ENCODE measurements at regions not wholly inside any gene's neighbourhood (a gene's known extent, or its start where the extent isn't known, plus 50 kb on each side); places are given as distances from the start of the nearest gene placed in this dataset.
"Not testable (repeated sequence)": the region's sequence is repeated elsewhere in the genome, so short reads cannot be mapped to it uniquely, and the experiment has no call there.

- not testable (repeated sequence) for H3K9me3 Mint-ChIP-seq
Observed at GRCh38 chr14:19340976-19341375, 93.2 kb downstream of the POTEG start.

GRCh38 chr14:19341627-19342026, 92.5 kb downstream of the POTEG start:
- not testable (repeated sequence) for H3K4me1 Mint-ChIP-seq (ENCODE audit: low read depth); H3K9me3 Mint-ChIP-seq; ATAC-seq (replicated peaks in 1 of 2); H3K27me3 Mint-ChIP-seq (ENCODE audit: low read depth); DNase-seq; H3K36me3 Mint-ChIP-seq (ENCODE audit: insufficient read depth in 2 of 2); H3K4me3 Mint-ChIP-seq; H3K27ac Mint-ChIP-seq

More at GRCh38 chr14:19340976-19341375, 93.2 kb downstream of the POTEG start:
- not testable (repeated sequence) for H3K27me3 Mint-ChIP-seq (ENCODE audit: low read depth); H3K27ac Mint-ChIP-seq; H3K36me3 Mint-ChIP-seq (ENCODE audit: insufficient read depth in 2 of 2); H3K4me1 Mint-ChIP-seq (ENCODE audit: low read depth); H3K4me3 Mint-ChIP-seq; DNase-seq; ATAC-seq (replicated peaks in 1 of 2)

- not testable (repeated sequence) for H3K36me3 Mint-ChIP-seq (ENCODE audit: insufficient read depth in 2 of 2); H3K27me3 Mint-ChIP-seq (ENCODE audit: low read depth); DNase-seq; ATAC-seq (replicated peaks in 1 of 2); H3K27ac Mint-ChIP-seq; H3K4me3 Mint-ChIP-seq; H3K4me1 Mint-ChIP-seq (ENCODE audit: low read depth); H3K9me3 Mint-ChIP-seq
Observed at GRCh38 chr14:19344261-19344660, 89.9 kb downstream of the POTEG start.

- H3K4me1 Mint-ChIP-seq (ENCODE audit: low read depth); ATAC-seq (replicated peaks in 1 of 2); H3K36me3 Mint-ChIP-seq (ENCODE audit: insufficient read depth in 2 of 2); H3K27me3 Mint-ChIP-seq (ENCODE audit: low read depth); H3K9me3 Mint-ChIP-seq; DNase-seq; H3K27ac Mint-ChIP-seq; H3K4me3 Mint-ChIP-seq: not testable (repeated sequence)
Observed at GRCh38 chr14:19344689-19345088, 89.5 kb downstream of the POTEG start.

- ATAC-seq (replicated peaks in 1 of 2); H3K9me3 Mint-ChIP-seq; H3K27ac Mint-ChIP-seq; H3K27me3 Mint-ChIP-seq (ENCODE audit: low read depth); H3K4me3 Mint-ChIP-seq; H3K36me3 Mint-ChIP-seq (ENCODE audit: insufficient read depth in 2 of 2); H3K4me1 Mint-ChIP-seq (ENCODE audit: low read depth); DNase-seq: not testable (repeated sequence)
Observed at GRCh38 chr14:19345298-19345911, 88.7 kb downstream of the POTEG start.

GRCh38 chr14:19346074-19346480, 88.1 kb downstream of the POTEG start:
- not testable (repeated sequence) for H3K36me3 Mint-ChIP-seq (ENCODE audit: insufficient read depth in 2 of 2); H3K27me3 Mint-ChIP-seq (ENCODE audit: low read depth); DNase-seq; H3K27ac Mint-ChIP-seq; H3K4me1 Mint-ChIP-seq (ENCODE audit: low read depth); H3K9me3 Mint-ChIP-seq; H3K4me3 Mint-ChIP-seq
- peak in 1 of 2 donors; percentile 37 for ATAC-seq (replicated peaks in 1 of 2)

GRCh38 chr14:19346636-19347035, 87.5 kb downstream of the POTEG start:
- not testable (repeated sequence) for ATAC-seq (replicated peaks in 1 of 2); H3K9me3 Mint-ChIP-seq; H3K27ac Mint-ChIP-seq; H3K4me1 Mint-ChIP-seq (ENCODE audit: low read depth); H3K4me3 Mint-ChIP-seq; DNase-seq; H3K36me3 Mint-ChIP-seq (ENCODE audit: insufficient read depth in 2 of 2); H3K27me3 Mint-ChIP-seq (ENCODE audit: low read depth)

- DNase-seq; H3K9me3 Mint-ChIP-seq; H3K4me1 Mint-ChIP-seq (ENCODE audit: low read depth); H3K27me3 Mint-ChIP-seq (ENCODE audit: low read depth); H3K4me3 Mint-ChIP-seq; H3K36me3 Mint-ChIP-seq (ENCODE audit: insufficient read depth in 2 of 2); H3K27ac Mint-ChIP-seq; ATAC-seq (replicated peaks in 1 of 2): not testable (repeated sequence)
Observed at GRCh38 chr14:19347112-19347511, 87.0 kb downstream of the POTEG start.
